Anterior cingulate cortex (tissue), 58 donors: ENCODE measurements at regions not wholly inside any gene's neighbourhood (a gene's known extent, or its start where the extent isn't known, plus 50 kb on each side); places are given as distances from the start of the nearest gene placed in this dataset.
A peak's percentile ranks its signal among the peaks of the same experiment; 100 is the strongest.

Experiments used
- DNase-seq, 58 donors: peaks; one replicate each; lab custom pipeline; 2025; lab: John Stamatoyannopoulos, UW

DNA sequence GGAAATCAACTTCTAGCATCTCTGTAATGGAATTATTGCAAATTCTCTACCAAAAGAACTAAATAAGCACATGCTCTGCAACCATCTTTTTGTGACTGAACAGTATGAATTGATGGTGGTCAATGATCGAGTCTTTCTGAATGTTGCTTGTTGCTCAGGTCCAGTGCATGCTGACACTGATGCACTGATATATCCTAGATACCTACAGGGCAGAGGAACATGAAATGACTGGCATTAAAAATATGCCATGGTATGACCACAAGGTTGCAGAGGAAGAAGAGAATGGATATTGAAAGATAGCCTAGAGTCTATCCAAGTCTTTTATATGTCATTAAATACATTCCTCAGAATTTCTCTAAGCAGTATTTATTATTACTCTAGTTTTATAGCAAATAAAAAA is 692.8 kb upstream of the TENM3 start:
- DNase-seq = no peak

DNA sequence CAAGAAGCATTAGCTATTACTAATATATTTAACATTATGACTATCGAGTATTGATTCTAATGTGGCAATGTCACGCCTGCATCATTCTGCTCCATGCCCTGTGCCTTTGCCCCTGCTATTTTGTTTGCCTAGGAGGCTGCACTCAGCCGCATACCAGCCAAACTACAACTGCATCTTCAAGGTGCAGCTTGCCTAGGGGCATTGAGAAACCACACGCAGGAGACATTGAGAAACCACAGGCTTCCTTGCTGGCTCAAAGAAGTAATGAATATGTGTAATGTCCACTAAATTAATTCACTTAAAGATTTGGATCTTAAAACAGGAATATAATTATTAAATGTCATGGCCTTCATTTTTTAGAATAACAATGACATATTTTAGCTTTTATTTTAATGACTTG is 683.6 kb upstream of the TENM3 start:
- no peak for DNase-seq

DNA sequence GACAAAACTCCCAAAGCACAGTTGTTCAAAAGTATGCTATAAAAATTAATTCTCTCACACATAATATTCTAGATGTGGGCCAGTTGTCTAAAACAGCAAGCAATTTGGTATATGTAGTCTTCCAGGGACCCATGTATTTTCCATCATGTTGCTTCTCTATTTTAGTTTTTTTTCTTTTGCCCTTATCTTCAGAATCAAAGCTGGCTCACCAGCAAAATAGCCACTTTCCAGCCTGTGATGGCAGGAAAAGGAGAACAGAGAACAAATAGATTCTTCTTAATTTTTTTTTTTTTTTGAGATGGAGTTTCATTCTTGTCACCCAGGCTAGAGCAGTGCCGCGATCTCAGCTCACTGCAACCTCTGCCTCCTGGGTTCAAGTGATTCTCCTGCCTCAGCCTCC is 680.8 kb upstream of the TENM3 start:
- no peak for DNase-seq

DNA sequence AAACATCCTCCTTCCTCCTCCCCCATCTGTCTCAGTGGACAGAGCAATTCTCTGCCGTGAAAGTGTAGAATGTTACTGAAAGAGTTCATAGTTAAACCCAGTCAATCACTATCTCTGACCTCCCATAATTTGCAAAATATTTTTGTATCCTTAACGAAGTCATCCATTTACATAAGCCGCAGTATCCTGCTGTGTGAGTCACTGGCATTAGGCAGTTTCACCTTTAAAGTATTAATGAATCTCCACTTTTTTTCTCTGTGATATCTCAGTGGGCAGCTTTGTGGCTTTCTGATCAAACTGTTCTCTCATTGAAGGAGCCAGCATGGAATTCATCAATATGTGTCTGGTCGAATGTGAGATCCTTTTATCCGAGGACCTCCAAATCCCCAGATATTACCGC is 678.6 kb upstream of the TENM3 start:
- DNase-seq = no peak

DNA sequence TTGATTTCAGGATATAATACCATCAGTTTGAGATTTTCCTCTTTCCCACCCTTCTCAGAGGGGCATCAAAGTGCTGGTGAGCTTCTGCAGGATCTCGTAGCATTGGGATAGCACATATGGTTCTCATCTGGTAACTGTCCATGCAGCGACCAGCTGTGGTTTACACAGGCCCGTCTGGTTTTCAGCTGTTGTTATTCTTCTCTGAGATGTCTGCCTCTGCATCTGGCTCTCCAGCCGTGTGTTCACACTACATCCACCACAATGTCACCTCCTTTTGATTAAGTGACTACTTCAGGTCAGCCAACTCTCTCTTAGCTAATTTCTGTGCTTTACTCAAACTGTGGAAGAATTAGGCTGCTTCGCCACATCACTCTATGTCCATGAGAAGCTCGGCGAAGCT is 676.7 kb upstream of the TENM3 start:
- no peak for DNase-seq

DNA sequence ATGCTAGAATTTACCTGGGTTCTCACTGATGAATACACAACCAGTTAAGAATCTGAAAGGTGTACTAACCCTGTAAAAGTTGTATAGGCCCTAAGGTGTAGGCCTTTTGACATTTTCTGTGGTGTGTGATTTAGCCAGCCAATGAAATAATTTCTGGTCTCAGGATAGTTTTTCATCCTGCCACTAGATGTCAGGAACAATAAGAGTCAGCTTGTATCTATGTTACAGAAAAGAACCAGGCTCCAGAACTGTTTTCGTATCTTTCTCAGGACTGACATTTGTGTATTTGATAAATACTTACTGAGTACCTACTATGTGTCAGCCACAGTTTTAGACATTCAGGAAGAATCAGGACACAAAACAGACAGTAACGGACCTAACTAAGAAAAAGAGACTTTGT is 673.6 kb upstream of the TENM3 start:
- DNase-seq = peak in 1 of 58 donors; percentile 15

DNA sequence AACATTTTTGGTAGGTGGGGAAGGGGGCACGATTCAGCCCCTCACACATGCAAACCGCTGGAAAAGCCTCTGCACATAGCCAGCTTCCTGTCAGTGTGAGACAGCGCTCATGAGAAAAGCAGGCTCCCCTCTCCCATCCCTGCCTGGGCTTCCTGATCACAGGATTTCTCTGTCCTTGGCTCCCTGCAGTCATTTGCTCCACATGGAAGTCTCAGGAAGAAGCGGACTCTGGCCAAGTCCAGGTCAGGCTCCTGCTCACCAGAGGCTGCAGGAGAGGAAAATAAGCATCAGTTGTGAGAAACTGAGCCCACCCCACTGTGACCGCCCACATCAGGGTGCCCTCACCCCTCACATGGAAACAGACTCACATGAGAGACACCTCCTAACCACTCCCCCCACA is 664.3 kb upstream of the TENM3 start:
- no peak for DNase-seq

DNA sequence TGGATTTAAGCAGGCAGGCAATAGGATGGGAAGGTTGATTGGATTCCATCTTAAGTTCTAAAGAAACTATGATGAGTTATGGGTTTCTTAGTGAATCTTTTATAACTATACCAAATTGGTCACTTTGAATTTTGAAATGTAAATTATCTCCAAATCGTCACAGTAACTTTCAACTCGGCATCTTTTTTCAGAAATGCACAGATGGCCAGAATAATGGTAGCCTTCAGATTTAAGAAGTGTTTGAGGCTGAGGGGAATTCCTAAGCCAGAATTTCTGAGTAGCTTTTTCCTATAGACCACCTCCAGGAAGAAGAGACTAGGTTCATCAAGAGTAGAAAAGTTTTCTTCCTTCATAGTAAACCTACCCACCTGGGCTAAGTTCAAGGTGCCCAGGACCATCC is 663.7 kb upstream of the TENM3 start:
- no peak for DNase-seq

DNA sequence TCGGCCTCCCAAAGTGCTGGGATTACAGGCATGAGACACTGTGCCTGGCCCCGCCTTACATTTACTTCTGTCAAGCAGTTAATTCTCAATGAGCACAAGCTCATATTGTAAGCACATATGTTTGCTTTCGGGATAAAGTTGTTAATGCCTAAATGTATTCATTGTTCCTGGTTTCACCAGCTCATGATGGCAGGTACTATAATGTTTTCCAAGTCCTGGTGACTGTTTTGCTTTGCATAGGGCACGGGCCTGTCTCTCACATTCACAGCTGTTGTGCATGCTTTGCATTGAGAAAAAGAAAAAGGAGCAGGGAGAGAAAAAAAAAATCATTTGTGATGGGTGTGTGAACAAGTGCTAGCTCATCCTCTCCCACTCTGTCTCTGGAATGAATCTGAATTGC is 661.2 kb upstream of the TENM3 start:
- peak in 1 of 58 donors; percentile 6 for DNase-seq

DNA sequence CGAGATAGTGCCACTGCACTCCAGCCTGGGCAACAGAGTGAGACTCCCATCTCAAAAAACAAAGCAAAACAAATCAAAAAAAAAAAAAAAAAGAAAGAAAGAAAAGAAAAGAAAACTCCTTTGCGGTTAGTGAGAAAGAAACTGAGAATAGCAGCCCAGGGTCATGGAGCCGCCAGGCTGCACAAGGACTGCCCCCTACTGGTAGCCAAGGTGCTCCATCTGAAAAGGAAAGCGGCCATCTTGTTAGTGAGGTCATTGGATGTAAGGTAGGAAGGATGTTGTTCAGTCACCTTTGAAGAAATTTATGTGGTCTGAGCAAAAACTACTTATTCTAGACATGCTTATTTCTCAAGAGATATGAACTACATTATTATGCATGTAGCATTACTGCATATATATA is 660.6 kb upstream of the TENM3 start:
- no peak for DNase-seq

DNA sequence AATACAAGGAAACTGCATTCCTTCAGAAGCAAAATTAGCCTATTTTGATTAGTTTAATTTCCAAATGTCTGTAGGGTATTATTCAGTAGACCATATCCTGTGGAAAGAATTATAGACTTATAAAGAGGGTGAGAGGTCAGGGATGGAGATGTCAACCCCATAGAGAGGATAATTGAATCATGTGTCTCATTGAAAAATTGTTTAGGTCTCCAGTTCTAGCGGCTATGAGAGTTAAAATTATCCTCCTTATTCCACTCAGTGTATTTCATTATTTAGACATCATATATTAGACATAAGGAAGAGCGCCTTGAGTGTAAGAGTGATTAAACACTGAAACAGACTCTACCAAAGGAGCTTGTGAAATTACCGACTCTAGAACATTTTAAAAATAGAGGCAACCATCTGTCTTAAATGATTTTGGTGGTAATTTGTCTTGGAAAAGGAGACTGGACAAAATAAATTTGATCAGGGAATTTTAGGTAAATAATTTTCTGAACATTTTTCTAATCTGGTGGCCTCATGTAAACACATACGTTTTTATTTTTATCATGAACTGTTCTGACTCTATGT is 654.4 kb upstream of the TENM3 start:
- no peak for DNase-seq

DNA sequence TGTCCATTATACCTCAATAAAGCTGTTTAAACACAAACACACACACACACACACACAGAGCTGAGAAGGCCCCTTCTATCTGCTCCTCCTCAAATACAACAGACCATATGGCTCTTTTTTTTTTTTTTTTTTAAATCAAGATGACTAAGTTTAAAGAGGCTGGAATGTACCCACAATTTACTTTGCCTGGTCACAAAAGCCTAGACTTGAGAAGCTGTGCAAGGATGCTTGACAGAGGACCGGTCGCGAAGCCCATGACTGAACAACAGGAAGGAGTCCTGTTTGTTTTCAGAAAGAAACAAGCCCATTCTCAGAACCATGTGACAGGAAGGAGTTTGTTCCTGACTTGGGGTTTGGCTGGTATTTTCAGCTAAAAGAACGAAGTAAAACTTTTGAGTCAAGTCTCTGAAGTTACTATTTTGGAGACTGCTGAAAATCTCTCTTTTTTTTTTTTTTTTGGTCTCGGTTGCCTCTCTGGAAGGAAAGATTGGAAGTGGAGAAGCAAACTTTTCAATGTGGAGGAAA is 650.9 kb upstream of the TENM3 start:
- peak in 7 of 58 donors; percentile 4 to 52 (median 20) for DNase-seq

DNA sequence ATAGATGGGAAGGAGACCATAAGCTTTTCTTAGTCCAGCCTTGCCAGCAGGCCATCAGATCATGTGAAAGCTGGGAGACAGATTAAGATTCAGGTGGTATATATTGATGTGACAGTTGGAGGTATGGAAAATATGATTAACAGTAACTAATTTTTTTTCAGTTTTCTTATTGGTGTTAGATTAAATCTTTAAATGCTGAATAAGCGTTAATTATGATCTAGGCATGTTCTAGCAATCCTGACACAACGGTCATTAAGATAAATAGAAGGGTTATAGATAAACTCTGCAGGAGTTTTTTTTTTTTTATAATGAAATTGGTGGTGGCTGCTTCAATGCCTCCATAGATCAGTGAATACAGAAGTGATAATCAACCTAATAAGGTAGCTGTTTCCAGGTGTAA is 649.5 kb upstream of the TENM3 start:
- no peak for DNase-seq

DNA sequence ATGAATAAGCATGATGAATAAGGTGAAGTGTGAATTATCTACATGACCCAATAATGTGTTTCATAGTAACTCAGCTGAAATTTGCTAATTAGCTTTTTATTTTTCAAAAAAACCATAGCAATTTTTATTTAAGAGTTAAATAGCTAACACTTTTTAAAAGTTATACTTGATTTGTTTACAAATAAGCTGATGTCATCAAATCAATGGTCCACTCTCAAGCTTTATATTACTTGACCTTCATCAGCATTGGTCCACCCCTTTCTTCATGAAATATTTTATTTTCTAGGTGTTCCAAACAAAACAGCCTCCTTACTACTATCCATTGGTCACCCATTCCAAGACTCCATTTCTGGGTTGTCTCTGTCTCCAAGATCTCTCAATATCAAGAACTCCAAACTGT is 649.0 kb upstream of the TENM3 start:
- DNase-seq = no peak

DNA sequence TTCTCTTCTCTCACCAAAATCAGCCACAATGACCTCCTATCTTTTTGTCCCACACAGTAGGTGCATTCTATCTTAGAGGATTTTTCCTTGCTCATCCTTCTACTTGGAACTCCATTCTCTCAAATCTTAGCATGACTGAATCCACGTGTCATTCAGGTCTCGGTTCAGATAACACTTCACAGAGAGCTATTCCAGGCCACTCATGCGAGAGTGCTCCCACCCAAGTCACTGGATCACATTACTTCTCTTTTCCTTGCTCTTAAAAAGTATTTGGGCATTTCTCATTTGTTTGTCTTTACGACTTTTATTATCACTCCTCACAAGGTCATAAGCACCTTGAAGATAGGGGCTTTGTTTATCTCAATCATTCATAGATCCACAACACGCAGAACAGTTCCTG is 647.5 kb upstream of the TENM3 start:
- no peak for DNase-seq

DNA sequence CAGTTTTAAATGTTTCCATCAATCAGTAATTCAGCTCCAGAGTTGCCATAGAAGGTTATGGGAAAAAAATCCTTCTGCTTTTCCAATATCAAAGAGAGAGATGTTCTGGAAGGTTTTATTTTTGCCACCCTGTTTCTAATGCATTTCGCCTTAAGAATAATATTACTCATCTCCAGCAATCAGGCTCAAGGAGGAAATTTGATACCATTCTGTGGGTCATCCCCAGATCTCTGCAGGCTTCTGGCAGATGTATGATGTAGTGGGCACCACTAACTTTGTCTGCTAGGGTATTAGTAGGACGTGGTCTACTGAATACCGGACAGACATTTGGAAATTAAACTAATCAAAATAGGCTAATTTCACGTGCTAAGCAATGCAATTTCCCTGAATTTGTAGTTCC is 645.4 kb upstream of the TENM3 start:
- DNase-seq = no peak

DNA sequence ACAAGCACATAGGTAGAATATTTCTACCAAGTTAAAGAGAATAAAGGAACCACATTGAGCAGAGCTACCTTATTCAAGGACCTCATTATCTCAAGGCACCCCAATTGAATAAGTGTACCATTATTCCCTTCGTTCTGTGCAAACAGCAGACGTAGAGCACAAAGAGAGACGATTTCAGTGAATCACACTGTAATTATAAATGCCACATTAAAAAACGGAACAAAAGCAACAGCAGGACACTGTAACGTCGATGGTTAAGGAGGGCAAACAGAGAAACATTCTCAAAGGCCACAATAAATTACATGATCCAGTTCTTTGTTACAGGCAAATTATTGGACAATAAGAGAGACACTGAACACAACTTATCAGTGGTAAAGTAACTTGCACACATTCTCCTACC is 644.1 kb upstream of the TENM3 start:
- DNase-seq = no peak

DNA sequence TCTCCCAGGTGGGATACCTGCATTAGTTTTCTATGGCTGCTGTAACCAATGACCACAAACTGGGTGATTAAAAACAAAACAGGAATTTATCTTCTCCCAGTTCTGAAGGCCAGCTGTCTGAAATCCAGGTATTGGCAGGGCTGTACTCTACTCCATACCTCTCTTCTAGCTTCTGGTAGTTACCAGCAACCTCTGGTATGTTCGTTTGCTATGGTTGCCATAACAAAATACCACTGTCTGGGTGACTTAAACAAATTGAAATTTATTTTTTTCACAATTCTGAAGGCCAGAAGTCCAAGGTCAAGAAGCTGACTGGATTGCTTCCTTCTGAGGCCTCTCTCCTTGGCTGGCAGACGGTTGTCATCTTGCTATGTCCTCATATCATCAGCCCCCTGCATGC is 642.1 kb upstream of the TENM3 start:
- DNase-seq = no peak

DNA sequence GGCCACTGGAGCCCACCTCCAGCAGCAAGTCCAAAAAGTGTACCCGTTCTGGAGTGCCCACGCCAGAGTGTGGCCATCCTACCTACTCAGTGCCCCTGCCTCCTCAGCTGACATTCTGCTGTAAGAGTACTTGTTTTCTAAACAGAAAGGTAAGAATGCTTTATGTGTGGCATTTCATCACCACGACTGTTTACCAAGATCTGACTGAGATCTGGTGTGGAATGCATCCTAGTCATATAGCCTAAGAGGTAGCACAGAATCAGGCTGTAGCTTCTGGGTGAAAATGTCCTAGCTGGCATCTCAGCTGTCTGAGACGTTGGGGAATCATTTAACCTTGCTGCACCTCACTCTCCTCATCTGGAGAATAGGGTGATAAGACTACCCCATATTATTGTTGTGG is 638.7 kb upstream of the TENM3 start:
- no peak for DNase-seq

DNA sequence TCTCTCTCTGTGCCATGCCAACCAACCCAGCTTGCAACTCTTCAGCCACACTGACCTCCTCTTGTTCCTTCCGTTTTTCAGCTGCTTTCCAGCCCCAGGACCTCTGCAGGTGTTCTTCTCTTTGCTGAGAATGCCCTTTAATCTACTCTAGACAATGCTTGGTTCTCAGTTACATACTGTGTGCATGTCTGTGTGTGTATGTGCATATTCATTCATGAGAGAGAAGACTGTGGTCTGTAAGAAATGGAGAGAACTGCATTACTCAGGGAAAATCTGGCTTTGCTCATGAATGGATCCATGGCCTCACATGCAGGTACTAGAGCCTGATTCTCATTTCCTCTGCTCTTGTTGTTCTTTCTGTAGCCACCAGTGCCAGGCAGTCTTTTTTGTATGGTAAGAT is 636.9 kb upstream of the TENM3 start:
- DNase-seq = no peak

DNA sequence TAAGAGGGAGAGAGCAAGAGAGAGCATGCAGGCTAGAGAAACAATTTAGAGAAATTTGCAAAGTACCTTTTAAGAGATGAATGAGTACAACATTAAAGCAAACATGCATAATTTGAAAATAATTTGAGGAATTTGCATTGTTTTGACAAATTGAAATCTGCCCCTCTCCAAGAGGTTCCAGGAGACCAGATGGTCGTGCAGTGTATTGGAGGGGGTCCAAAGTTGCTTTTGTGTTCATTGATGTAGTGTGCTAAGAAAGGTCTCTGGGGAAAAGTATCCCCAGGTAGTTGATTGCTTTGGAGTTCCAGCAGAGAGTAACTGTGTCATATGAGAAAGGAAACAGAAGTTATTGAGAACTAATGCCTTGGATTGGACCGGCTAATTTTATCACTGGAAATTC is 635.0 kb upstream of the TENM3 start:
- no peak for DNase-seq

DNA sequence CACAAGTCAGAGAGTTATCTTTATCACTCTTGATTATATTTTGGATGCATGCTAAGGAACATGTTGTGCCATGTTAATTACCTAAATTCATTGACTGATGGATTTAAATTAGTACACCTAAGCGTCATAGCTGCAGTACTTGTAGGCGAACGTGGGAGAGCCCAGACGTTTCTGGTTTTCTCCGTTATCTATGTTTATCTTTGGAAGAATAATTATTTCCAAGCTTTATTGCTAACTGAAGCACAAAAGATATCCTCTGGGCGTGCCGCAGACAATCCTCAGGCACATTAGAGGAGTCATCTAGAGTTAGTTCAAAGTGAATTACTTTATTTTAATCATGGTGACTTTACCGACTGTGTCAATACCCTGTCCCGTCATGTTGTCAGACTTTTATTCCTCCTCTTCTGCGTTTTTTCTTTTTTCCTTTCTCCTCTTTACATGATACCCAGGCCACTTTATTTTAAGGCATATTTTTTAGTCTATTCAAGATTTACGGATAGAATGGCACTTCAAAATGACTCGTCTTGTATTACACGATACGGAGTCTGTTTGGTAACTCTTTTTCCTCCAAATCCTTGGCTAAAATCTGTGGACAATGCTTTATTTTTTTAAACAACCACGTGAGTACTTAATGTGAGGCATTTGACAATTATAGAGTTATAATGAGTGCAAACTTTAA is 632.0 kb upstream of the TENM3 start:
- no peak for DNase-seq
